Endothelial cell of umbilical vein (primary cell): ENCODE measurements at regions not wholly inside any gene's neighbourhood (a gene's known extent, or its start where the extent isn't known, plus 50 kb on each side); places are given as distances from the start of the nearest gene placed in this dataset.

Experiments used
- EZH2 ChIP-seq: IDR thresholded peaks from 2 replicates; pipeline ENCODE4 v1.6.1; 2012; ENCODE audit warnings: borderline replicate concordance, low read depth, mild to moderate bottlenecking, moderate library complexity, low read length, inconsistent platforms; ENCODE audit not compliant: severe bottlenecking
- FOS ChIP-seq: IDR thresholded peaks from 2 replicates; pipeline ENCODE4 v1.6.1; 2011; ENCODE audit warnings: mild to moderate bottlenecking, low read length, moderate library complexity, borderline replicate concordance; ENCODE audit not compliant: insufficient read depth
- GATA2 ChIP-seq: IDR thresholded peaks from 2 replicates; pipeline ENCODE4 v1.7.0; 2011; ENCODE audit warnings: low read depth, mild to moderate bottlenecking, moderate library complexity, mixed read lengths, low read length; ENCODE audit not compliant: insufficient read length, insufficient read depth
- JUN ChIP-seq: IDR thresholded peaks from 2 replicates; pipeline ENCODE4 v1.6.1; 2011; ENCODE audit warnings: borderline replicate concordance, low read depth; ENCODE audit not compliant: insufficient read length, insufficient read depth
- MYC ChIP-seq: IDR thresholded peaks from one replicate; pipeline ENCODE4 v1.6.1; 2011; ENCODE audit warnings: mild to moderate bottlenecking, low read depth, low read length
- POLR2A ChIP-seq: IDR thresholded peaks from 2 replicates; pipeline ENCODE4 v1.6.1; 2012; ENCODE audit warnings: low read depth, mild to moderate bottlenecking, control low read depth, low read length
- POLR2AphosphoS5 ChIP-seq: IDR thresholded peaks from 2 replicates; pipeline ENCODE4 v1.6.1; 2012; ENCODE audit warnings: low read depth, mild to moderate bottlenecking, control low read depth, low read length, moderate library complexity; ENCODE audit not compliant: insufficient read depth
- TF ChIP-seq, protein P1 (sequence below), 2 donors: IDR thresholded peaks; 1 replicate in 1 of 2; 2 replicates in 1 of 2; pipeline ENCODE4 v1.5.1; 2011; ENCODE audit warnings: low read length in 2 of 2, mild to moderate bottlenecking in 2 of 2, moderate library complexity in 2 of 2, control low read depth in 1 of 2, inconsistent platforms in 1 of 2, low read depth in 1 of 2; ENCODE audit not compliant: insufficient read depth in 1 of 2; ENCODE audit errors: extremely low read depth in 1 of 2
- TF ChIP-seq, protein P2 (sequence below): IDR thresholded peaks from 2 replicates; pipeline ENCODE4 v1.6.1; 2011; ENCODE audit not compliant: insufficient read depth, insufficient read length

DNA sequence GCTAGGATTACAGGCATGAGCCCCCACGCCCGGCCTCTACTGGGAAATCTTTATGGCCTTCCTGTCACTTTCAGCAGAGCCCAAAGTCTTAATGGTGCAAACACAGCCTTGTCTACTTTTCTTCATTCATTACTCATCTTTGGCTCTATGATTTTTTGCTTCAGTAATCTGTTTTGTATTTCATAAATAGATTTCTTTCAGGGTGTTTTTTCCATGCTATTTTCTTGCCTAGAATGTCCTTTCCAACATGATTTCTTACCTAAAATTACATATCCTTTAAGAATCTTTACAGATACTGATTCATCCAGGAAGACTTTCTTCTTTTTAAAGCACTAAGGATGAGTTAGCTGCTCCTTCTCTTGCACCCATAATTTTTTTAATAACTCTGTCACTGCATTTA lies 213.0 kb downstream of the TAF11L14 start:
- TF ChIP-seq, protein P1, sequence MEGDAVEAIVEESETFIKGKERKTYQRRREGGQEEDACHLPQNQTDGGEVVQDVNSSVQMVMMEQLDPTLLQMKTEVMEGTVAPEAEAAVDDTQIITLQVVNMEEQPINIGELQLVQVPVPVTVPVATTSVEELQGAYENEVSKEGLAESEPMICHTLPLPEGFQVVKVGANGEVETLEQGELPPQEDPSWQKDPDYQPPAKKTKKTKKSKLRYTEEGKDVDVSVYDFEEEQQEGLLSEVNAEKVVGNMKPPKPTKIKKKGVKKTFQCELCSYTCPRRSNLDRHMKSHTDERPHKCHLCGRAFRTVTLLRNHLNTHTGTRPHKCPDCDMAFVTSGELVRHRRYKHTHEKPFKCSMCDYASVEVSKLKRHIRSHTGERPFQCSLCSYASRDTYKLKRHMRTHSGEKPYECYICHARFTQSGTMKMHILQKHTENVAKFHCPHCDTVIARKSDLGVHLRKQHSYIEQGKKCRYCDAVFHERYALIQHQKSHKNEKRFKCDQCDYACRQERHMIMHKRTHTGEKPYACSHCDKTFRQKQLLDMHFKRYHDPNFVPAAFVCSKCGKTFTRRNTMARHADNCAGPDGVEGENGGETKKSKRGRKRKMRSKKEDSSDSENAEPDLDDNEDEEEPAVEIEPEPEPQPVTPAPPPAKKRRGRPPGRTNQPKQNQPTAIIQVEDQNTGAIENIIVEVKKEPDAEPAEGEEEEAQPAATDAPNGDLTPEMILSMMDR (IDR thresholded peaks at IDR 0.05; ENCODE audit: extremely low read depth in 1 of 2, insufficient read depth in 1 of 2, low read depth in 1 of 2, low read length in 2 of 2): no peak
- TF ChIP-seq POLR2A (no peak), MYC (no peak), POLR2AphosphoS5 (no peak), EZH2 (no peak), FOS (no peak), JUN (no peak), GATA2 (no peak)
- TF ChIP-seq, protein P2, sequence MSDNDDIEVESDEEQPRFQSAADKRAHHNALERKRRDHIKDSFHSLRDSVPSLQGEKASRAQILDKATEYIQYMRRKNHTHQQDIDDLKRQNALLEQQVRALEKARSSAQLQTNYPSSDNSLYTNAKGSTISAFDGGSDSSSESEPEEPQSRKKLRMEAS: no peak
